Memory B cell (primary cell): ENCODE measurements at regions not wholly inside any gene's neighbourhood (a gene's known extent, or its start where the extent isn't known, plus 50 kb on each side); places are given as distances from the start of the nearest gene placed in this dataset.

Experiments used
- ATAC-seq: fragments of 150-1000 bp; cut with Tn5 transposase; 2 replicates; pipeline ENCODE4 v1.10.0; 2021; ENCODE audit warnings: low read depth, mild to moderate bottlenecking, moderate library complexity
- DNase-seq, 2 donors: peaks; one replicate each; pipeline ENCODE4 v3.0.0; 2022; ENCODE audit warnings: low spot score in 2 of 2
- H3K27ac Mint-ChIP-seq: one replicate; pipeline ENCODE4 v1.8.0; 2022; ENCODE audit warnings: mild to moderate bottlenecking, moderate library complexity, mixed read lengths
- H3K27me3 Mint-ChIP-seq: one replicate; pipeline ENCODE4 v1.8.0; 2022; ENCODE audit warnings: mixed read lengths
- H3K36me3 Mint-ChIP-seq: one replicate; pipeline ENCODE4 v1.8.0; 2022; ENCODE audit warnings: mild to moderate bottlenecking, mixed read lengths
- H3K4me1 Mint-ChIP-seq: one replicate; pipeline ENCODE4 v1.8.0; 2022; ENCODE audit warnings: mixed read lengths
- H3K4me3 Mint-ChIP-seq: one replicate; pipeline ENCODE4 v1.8.0; 2022; ENCODE audit warnings: mild to moderate bottlenecking, moderate library complexity, mixed read lengths
- H3K9me3 Mint-ChIP-seq: one replicate; pipeline ENCODE4 v1.8.0; 2022; ENCODE audit warnings: mixed read lengths

DNA sequence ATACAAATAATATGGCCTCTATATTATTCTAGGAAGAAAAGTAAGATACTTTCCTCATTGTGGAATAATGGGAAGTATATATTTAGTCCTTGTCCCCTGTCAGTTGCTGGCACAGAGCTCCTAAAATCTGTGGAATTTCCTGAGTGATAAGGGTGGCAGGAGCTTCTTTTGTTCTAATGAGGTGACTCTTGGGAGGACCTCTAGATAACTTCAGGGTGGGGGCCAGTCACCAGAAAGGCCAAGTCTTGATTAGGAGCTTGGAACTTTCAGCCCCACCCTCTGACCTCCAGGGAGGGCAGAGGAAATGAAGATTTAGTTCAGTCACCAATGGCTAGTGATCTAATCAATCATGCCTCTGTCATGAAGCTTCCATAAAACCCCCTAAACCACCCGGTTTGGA, 179.9 kb upstream of the PRICKLE1 start:
- Mint-ChIP-seq H3K9me3 (peaks cover 7% of the 10 kb centered on the region), H3K4me1 (no peaks in the 10 kb centered on the region), H3K27me3 (peaks cover 4% of the 10 kb centered on the region), H3K4me3 (no peak overlapping the region), H3K27ac (no peak overlapping the region), H3K36me3 (no peaks in the 10 kb centered on the region)
- no peak for ATAC-seq
- no peak for DNase-seq

DNA sequence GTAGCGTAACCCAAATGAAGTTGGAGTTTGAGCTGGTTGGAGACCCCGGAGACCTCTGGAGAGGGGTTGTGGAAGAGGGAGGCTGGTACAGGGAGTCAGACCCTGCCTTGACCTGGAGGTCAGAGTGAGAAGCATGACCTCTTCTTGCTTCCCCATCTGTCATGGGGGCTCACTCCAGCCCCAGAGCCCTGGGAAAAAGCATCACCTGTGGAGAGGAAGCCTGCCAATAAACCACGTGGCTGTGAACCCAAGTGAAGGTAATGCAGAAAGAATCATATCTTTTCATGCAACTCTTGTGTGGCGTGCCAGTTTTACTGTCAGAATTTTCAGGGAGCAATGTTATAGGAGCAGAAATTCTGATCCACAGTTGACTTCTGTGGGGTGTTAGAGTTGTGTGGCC, 178.5 kb upstream of the PRICKLE1 start:
- no peaks in the 10 kb centered on the region for H3K4me1 Mint-ChIP-seq
- no peak overlapping the region for H3K27ac Mint-ChIP-seq
- H3K9me3 Mint-ChIP-seq = peaks cover 5% of the 10 kb centered on the region
- no peak overlapping the region for H3K4me3 Mint-ChIP-seq
- no peak for ATAC-seq
- H3K27me3 Mint-ChIP-seq = peaks cover 2% of the 10 kb centered on the region
- no peaks in the 10 kb centered on the region for H3K36me3 Mint-ChIP-seq
- no peak for DNase-seq

DNA sequence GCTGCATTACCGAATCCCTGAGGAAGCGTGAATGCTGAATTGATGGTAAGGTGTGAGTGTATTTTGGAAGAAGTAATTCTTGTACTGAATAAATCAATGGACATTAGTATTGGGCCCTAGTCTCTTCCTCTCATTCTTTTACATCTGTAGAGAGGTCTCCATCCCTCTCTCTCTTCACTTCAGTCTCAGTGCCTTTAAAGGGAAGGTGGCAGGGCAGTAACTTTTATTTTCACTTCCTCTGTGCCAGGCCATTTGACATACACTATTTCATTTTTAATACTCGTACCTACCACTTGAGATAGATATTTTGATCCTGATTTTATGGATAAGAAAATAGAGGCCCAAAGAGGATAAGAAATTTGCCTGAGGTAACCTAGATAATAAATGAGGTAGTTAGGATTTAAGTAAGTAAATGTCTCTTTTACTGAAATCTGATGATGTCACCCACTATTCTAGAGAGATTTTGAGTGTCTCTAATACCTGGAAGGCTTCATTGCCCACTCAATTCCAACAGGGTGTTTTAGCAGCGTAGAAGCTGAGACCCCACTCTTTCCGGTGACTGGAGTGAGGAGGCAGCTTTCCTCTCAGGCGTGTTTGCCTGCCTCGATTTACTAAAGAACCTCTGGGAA, 177.9 kb upstream of the PRICKLE1 start:
- H3K27me3 Mint-ChIP-seq = peaks cover 3% of the 10 kb centered on the region
- DNase-seq = no peak
- no peak overlapping the region for H3K4me3 Mint-ChIP-seq
- H3K4me1 Mint-ChIP-seq = no peaks in the 10 kb centered on the region
- H3K27ac Mint-ChIP-seq = no peak overlapping the region
- peaks cover 4% of the 10 kb centered on the region for H3K9me3 Mint-ChIP-seq
- ATAC-seq = no peak
- no peaks in the 10 kb centered on the region for H3K36me3 Mint-ChIP-seq

DNA sequence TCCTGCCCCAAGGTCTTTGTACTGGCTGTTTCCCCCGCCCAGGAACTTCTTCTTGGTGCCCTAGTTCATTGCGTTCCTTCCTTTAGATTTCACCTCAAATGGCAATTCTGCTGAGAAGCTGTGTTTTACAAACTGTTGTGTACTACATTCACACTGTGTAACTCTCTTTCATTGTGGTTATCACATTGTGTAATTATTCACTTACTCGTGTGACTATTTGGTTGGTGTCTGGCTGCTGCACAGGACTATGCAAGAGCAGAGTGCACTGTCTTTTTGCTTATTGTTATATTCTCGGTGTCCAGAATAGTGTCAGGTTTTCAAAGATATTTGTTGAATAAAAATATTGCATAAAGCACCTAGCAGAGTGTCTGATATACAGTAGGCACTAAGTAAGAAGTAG, 177.2 kb upstream of the PRICKLE1 start:
- Mint-ChIP-seq H3K4me1 (no peaks in the 10 kb centered on the region), H3K4me3 (no peak overlapping the region), H3K36me3 (no peaks in the 10 kb centered on the region), H3K27ac (no peak overlapping the region), H3K27me3 (peaks cover 3% of the 10 kb centered on the region), H3K9me3 (peaks cover 4% of the 10 kb centered on the region)
- no peak for ATAC-seq
- DNase-seq = no peak

DNA sequence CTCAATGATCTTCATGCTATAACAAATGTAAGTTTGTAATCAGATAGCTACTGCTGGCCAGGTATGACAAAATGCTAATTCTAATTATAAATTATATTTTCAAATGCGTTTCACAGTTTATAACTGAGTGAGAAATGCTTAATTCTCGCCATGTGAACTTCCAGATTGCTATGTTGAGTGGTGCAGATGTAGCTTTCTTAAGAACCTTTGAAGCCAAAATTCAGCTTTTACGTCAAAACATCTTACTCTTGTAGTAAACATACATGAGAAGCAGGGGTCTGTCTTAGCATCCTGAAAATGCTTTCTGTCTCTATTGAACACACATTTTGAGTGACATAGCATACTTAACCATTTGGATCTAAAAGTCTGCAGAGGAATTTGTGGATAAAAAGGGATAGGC, 176.5 kb upstream of the PRICKLE1 start:
- no peak for DNase-seq
- no peak for ATAC-seq
- no peak overlapping the region for H3K27ac Mint-ChIP-seq
- no peaks in the 10 kb centered on the region for H3K36me3 Mint-ChIP-seq
- no peak overlapping the region for H3K4me3 Mint-ChIP-seq
- no peaks in the 10 kb centered on the region for H3K4me1 Mint-ChIP-seq
- no peaks in the 10 kb centered on the region for H3K9me3 Mint-ChIP-seq
- H3K27me3 Mint-ChIP-seq = peaks cover 2% of the 10 kb centered on the region

DNA sequence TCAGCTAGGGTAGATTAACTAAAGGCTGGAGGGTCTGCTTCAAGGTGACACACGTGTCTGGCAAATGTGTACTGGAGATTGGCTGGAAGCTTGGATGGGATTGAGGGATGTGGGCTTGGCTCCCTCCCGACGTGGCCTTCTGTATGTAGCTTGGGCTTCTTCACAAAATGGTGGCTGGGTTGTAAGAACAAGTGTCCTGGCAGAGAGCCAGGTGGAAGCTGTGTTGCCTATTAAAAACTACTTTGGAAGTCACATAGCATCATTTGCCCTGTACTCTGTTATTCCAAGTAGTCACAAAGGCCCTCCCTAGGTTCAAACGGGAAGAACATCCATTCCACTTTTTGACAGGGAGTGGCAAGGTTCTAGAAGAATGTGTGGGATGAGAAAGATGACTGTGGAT, 174.1 kb upstream of the PRICKLE1 start:
- H3K27me3 Mint-ChIP-seq = peaks cover 2% of the 10 kb centered on the region
- no peaks in the 10 kb centered on the region for H3K9me3 Mint-ChIP-seq

DNA sequence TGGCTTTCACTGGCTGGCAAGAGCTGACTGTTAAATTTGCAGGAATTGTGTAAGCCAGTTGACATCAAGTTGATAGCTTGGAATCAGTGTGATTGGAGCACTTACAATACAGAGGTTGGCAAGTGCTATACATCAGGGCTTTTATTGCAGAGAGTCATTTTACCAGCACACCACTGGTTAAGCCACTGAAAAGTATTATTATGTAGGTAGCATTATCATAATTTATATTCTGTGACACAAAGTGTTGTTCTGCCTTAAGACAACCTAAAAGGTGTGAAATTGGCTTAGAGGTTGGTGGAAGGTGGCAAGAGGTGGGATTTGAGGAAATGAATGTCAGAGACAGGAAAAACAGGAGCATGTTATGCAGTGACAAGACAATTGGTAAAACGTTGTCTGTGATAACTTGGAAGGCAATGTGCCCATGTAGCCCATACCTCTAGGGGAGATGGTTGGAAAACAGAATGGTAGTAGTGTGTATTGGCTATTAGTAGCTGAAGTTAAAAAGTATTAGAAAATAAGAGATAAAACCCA, 172.9 kb upstream of the PRICKLE1 start:
- H3K4me1 Mint-ChIP-seq = no peaks in the 10 kb centered on the region
- no peak for ATAC-seq
- peaks cover 2% of the 10 kb centered on the region for H3K27me3 Mint-ChIP-seq
- no peak overlapping the region for H3K4me3 Mint-ChIP-seq
- H3K27ac Mint-ChIP-seq = no peak overlapping the region
- H3K9me3 Mint-ChIP-seq = no peaks in the 10 kb centered on the region
- H3K36me3 Mint-ChIP-seq = no peaks in the 10 kb centered on the region
- DNase-seq = no peak

More for the DNA sequence above, 174.1 kb upstream of the PRICKLE1 start:
- Mint-ChIP-seq H3K4me1 (no peaks in the 10 kb centered on the region), H3K36me3 (no peaks in the 10 kb centered on the region), H3K4me3 (no peak overlapping the region), H3K27ac (no peak overlapping the region)
- ATAC-seq = no peak
- no peak for DNase-seq

DNA sequence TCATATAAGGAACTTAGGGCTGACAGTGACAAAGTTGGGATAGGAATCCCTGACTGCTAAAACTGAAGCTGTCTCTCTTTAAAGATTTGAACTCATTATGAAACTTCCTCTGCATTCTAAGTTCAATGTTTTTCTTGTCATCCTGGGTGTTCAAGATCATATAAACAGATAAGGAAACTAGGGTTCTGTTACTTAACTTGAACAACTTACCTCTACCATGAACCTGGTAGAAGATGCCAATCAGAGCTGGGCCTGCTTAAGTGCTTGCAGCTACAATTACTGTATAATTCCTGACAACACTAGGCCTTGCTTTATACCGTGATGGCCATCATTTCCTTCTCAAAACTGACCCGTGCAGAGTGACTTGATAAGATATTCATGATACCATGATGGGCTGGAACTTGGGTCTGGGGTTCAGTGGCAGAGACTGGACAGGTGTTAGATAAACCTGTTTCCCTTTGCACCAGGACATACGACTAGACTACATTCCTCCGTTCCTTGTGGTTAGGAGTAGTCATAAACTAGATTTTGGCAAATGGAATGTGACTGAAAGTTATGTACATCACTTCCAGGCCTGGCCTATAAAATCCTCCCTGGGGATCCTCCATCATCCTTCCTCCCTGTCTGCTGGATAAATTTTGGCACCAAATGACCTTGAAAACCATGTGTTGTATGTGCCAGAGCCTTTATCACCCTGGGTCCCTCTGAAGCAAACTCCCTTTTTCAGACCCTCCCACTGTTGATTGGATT, 172.2 kb upstream of the PRICKLE1 start:
- Mint-ChIP-seq H3K27me3 (peaks cover 2% of the 10 kb centered on the region), H3K4me1 (no peaks in the 10 kb centered on the region), H3K9me3 (no peaks in the 10 kb centered on the region), H3K36me3 (no peaks in the 10 kb centered on the region), H3K27ac (no peak overlapping the region), H3K4me3 (no peak overlapping the region)
- no peak for DNase-seq
- no peak for ATAC-seq

DNA sequence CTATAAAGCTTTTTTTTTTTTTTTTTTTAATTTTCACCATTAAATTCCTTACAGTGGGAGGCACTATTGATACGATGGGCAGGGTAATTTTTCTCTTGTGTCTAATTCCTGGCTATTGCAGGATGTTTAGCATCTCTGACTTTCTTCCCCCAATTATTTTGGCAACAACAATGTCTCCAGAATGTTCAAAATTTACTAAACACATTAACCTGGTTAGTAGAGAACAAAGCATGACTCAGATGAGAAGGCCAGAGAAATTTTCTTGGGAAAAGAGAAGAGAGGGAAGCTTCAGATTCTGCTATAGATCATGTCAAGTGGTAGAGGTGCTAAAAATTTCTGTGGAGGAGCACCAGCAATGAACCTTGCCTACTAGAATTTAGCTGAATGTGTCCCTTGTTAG, 171.5 kb upstream of the PRICKLE1 start:
- no peaks in the 10 kb centered on the region for H3K4me1 Mint-ChIP-seq
- H3K27me3 Mint-ChIP-seq = peaks cover 2% of the 10 kb centered on the region
- no peaks in the 10 kb centered on the region for H3K9me3 Mint-ChIP-seq
- no peak for DNase-seq
- ATAC-seq = no peak
- no peak overlapping the region for H3K4me3 Mint-ChIP-seq
- no peaks in the 10 kb centered on the region for H3K36me3 Mint-ChIP-seq
- H3K27ac Mint-ChIP-seq = no peak overlapping the region

DNA sequence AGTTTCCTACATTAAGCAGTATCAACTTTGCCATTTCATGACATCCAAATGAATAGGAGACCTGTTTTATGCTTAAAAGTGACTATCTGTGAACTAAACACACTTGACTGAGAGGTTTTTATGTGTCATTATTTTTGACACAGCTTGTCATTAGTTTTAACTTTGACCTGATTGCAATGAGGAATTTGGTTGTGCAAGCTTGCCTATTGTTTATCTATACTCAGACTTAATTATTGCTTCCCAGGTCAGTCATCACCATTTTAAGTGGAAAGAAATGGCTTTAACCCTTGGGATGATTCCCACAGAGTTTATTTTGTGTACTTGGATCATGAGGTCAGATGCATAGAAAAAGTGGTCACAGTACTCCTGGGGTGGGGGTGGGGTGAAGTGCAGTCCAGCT, 171.0 kb upstream of the PRICKLE1 start:
- no peak for ATAC-seq
- H3K4me3 Mint-ChIP-seq = no peak overlapping the region
- peaks cover 2% of the 10 kb centered on the region for H3K27me3 Mint-ChIP-seq
- H3K36me3 Mint-ChIP-seq = no peaks in the 10 kb centered on the region
- H3K4me1 Mint-ChIP-seq = no peaks in the 10 kb centered on the region
- no peak for DNase-seq
- no peaks in the 10 kb centered on the region for H3K9me3 Mint-ChIP-seq
- no peak overlapping the region for H3K27ac Mint-ChIP-seq

DNA sequence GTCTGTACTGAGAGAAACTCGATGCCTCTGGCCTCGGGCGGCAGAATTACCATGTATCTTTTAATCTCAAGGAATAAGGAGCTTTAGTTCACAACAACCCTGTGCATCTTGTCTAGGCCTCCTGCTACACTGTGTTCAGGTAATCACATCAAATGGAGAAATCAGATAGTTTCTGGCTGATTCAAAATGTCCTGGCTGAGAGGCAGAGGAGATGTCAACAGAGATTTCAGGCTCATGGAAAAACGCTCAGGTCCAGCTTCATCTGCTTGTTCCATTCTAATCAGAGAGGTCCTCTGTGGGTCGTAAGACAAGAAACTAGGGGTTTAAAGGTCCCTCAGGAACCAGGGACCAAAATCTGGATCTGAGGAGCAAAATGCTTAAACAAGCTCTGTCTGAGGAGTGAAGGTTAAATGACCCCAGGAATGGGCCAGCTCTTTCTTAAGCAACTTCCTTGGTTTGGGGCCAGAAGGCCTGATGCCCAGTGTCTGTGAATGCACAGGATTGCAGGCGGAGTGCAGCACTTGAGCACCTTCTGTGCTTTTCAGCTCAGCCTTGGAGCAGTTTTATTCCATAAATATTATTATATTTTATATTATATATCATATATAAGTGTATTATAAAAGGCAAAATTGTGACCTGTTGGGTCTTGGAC, 170.2 kb upstream of the PRICKLE1 start:
- H3K9me3 Mint-ChIP-seq = no peaks in the 10 kb centered on the region
- H3K4me3 Mint-ChIP-seq = no peak overlapping the region
- no peaks in the 10 kb centered on the region for H3K36me3 Mint-ChIP-seq
- DNase-seq (no peak), ATAC-seq (no peak)
- no peak overlapping the region for H3K27ac Mint-ChIP-seq
- H3K4me1 Mint-ChIP-seq = no peaks in the 10 kb centered on the region
- peaks cover 2% of the 10 kb centered on the region for H3K27me3 Mint-ChIP-seq

DNA sequence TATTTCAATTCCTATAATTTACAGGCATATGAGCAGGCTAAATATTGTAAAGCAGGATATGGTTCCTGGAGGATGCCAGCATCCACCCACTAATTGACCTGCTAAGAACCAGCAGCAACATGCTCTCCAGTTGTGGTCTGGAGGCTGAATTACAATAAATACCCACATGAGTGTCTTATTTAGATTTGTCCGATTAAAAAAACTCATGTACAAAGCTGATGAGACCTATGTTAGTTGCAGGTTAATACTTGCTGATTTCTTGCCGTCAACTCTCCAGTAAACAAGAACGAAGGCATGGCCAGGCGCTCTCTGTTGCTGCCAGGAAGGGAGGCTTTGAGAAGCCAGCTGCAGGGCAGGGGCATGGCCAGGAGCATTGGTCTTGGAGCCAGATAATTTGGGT, 169.3 kb upstream of the PRICKLE1 start:
- ATAC-seq = no peak
- Mint-ChIP-seq H3K27me3 (peaks cover 2% of the 10 kb centered on the region), H3K9me3 (no peaks in the 10 kb centered on the region), H3K36me3 (no peaks in the 10 kb centered on the region), H3K27ac (no peak overlapping the region), H3K4me3 (no peak overlapping the region), H3K4me1 (no peaks in the 10 kb centered on the region)
- no peak for DNase-seq

DNA sequence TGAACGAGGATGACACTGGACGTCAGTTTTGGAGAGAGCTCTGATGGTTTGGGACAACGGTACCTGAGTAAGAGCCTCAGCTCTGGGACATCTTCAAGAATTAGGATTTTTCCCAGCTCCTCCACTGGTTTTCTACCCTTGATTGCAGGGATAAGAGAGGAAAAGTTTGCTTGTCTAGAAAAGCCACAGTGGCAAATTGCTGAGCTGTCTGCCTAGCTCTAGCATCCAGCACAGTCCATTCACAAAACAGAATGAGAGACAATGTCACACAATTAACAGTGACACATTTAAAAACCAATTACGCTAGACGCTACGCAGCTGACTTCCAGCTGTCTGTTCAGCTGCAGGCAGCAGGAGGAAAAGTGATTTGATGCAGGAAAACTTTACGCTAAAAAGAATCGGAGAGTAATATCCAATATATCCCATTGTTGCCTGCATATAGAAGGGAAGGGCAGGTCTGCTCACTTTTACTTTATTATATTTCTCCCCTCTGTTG, 168.1 kb upstream of the PRICKLE1 start:
- H3K9me3 Mint-ChIP-seq = no peaks in the 10 kb centered on the region
- H3K4me3 Mint-ChIP-seq = no peak overlapping the region
- H3K27me3 Mint-ChIP-seq = peaks cover 2% of the 10 kb centered on the region
- H3K36me3 Mint-ChIP-seq = no peaks in the 10 kb centered on the region
- DNase-seq (no peak), ATAC-seq (no peak)
- no peaks in the 10 kb centered on the region for H3K4me1 Mint-ChIP-seq
- no peak overlapping the region for H3K27ac Mint-ChIP-seq

DNA sequence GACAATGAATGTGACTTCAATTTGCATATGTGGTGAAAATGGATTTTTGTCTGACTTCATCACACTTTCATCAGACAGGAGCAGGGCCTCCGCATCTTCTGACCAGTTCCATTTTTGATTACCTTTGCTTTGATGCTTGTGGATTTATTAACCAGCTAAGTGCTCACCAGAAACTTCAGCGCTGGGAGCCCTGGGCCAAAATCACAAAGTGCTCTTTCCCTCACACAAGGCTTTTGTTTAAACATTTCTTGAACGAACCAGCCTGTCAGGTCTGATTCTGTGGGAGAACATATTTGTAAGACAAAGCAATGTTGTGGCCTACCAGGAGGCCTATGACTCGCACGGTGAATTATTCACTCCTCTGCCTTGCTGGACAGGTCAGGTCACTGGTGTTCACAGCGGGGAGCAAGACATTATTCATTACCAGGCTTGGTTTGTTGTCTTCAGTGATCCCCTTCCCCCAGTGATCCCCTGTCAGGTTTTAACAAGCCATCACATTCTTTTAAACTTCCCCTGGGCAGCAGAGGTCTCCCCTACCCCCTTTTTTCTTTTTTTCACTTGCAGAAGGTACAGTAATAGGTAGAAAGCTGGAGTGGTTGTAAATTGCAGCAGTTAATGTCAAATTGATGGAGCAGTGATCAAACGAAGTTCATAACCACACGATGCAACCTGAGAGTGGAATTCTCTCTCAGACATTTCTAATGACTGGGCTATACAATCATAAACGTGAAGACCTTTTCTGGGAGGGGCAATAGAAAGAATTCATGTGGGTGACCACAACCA, 167.5 kb upstream of the PRICKLE1 start:
- Mint-ChIP-seq H3K36me3 (no peaks in the 10 kb centered on the region), H3K27ac (no peak overlapping the region), H3K4me1 (no peaks in the 10 kb centered on the region), H3K4me3 (no peak overlapping the region), H3K27me3 (no peaks in the 10 kb centered on the region), H3K9me3 (no peaks in the 10 kb centered on the region)
- no peak for ATAC-seq
- no peak for DNase-seq
